ENCODE measurements at regions not wholly inside any gene's neighbourhood (a gene's known extent, or its start where the extent isn't known, plus 50 kb on each side); places are given as distances from the start of the nearest gene placed in this dataset.

GRCh38 chr14:62329427-62329826 lies 567.2 kb downstream of the SNAPC1 start:
- ChIA-PET CTCF (no interaction called here), POLR2A (no interaction called here)
- no peaks in the 10 kb centered on the region for H3K36me3 ChIP-seq (ENCODE audit: control insufficient read depth, insufficient read depth, low read length)
- H3K27me3 ChIP-seq (ENCODE audit: control insufficient read depth, insufficient read depth, low read length): no peaks in the 10 kb centered on the region
- no peak for DNase-seq (ENCODE audit: low read depth)
- TF ChIP-seq CTCF (IDR thresholded peaks at IDR 0.05; ENCODE audit: insufficient read depth, low read depth, low read length): no peak
- no peak overlapping the region for H3K4me3 ChIP-seq (ENCODE audit: low read depth, low read length)

GRCh38 chr14:62347562-62348011 lies 585.4 kb downstream of the SNAPC1 start:
- DNase-seq (ENCODE audit: low read depth): no peak
- CTCF ChIA-PET: no interaction called here
- no peak overlapping the region for H3K4me3 ChIP-seq (ENCODE audit: low read depth, low read length)
- H3K36me3 ChIP-seq (ENCODE audit: control insufficient read depth, insufficient read depth, low read length): no peaks in the 10 kb centered on the region
- H3K27me3 ChIP-seq (ENCODE audit: control insufficient read depth, insufficient read depth, low read length): no peaks in the 10 kb centered on the region
- no peak for TF ChIP-seq CTCF (IDR thresholded peaks at IDR 0.05; ENCODE audit: insufficient read depth, low read depth, low read length)
- POLR2A ChIA-PET: no interaction called here

- CTCF ChIA-PET: no interaction called here
- no peak for DNase-seq (ENCODE audit: low read depth)
- Histone ChIP-seq H3K4me3 (ENCODE audit: low read depth, low read length) (no peak overlapping the region), H3K36me3 (ENCODE audit: control insufficient read depth, insufficient read depth, low read length) (no peaks in the 10 kb centered on the region), H3K27me3 (ENCODE audit: control insufficient read depth, insufficient read depth, low read length) (no peaks in the 10 kb centered on the region)
- POLR2A ChIA-PET: no interaction called here
- TF ChIP-seq CTCF (IDR thresholded peaks at IDR 0.05; ENCODE audit: insufficient read depth, low read depth, low read length): no peak
Measured at GRCh38 chr14:62357362-62357761, 595.1 kb downstream of the SNAPC1 start.

GRCh38 chr14:62364161-62364560 lies 601.9 kb downstream of the SNAPC1 start:
- ChIA-PET POLR2A (no interaction called here), CTCF (no interaction called here)
- Histone ChIP-seq H3K4me3 (ENCODE audit: low read depth, low read length) (no peak overlapping the region), H3K36me3 (ENCODE audit: control insufficient read depth, insufficient read depth, low read length) (no peaks in the 10 kb centered on the region), H3K27me3 (ENCODE audit: control insufficient read depth, insufficient read depth, low read length) (no peaks in the 10 kb centered on the region)
- no peak for DNase-seq (ENCODE audit: low read depth)
- TF ChIP-seq CTCF (IDR thresholded peaks at IDR 0.05; ENCODE audit: insufficient read depth, low read depth, low read length): no peak

GRCh38 chr14:62364800-62365280 lies 602.6 kb downstream of the SNAPC1 start:
- CTCF ChIA-PET: no interaction called here
- H3K4me3 ChIP-seq (ENCODE audit: low read depth, low read length): no peak overlapping the region
- DNase-seq (ENCODE audit: low read depth): no peak
- POLR2A ChIA-PET: no interaction called here
- H3K27me3 ChIP-seq (ENCODE audit: control insufficient read depth, insufficient read depth, low read length): no peaks in the 10 kb centered on the region
- TF ChIP-seq CTCF (IDR thresholded peaks at IDR 0.05; ENCODE audit: insufficient read depth, low read depth, low read length): no peak
- H3K36me3 ChIP-seq (ENCODE audit: control insufficient read depth, insufficient read depth, low read length): no peaks in the 10 kb centered on the region

Measured in BJ (cell line).